SU-DHL-6 (cell line): ENCODE measurements at regions not wholly inside any gene's neighbourhood (a gene's known extent, or its start where the extent isn't known, plus 50 kb on each side); places are given as distances from the start of the nearest gene placed in this dataset.

Experiments used
- H2AFZ ChIP-seq: fragments of 200-600 bp; sonication (generic); 2 replicates; pipeline ENCODE4 v1.6.1; 2014; ENCODE audit warnings: low read depth, mild to moderate bottlenecking, moderate library complexity, mixed read lengths, antibody characterized with exemption, low read length; ENCODE audit not compliant: severe bottlenecking
- H3F3A ChIP-seq: fragments of 200-600 bp; shearing (Covaris generic); 2 replicates; pipeline ENCODE4 v1.6.0; 2016; ENCODE audit warnings: antibody characterized with exemption, mild to moderate bottlenecking; ENCODE audit not compliant: insufficient read depth
- H3K27ac ChIP-seq: fragments of 200-600 bp; sonication (generic); 2 replicates; pipeline ENCODE4 v1.5.1; 2016; ENCODE audit warnings: low read depth, mild to moderate bottlenecking, low read length, moderate library complexity, mixed read lengths
- H3K27me3 ChIP-seq: fragments of 200-600 bp; sonication (generic), shearing (Covaris generic); 2 replicates; pipeline ENCODE4 v1.6.0; 2014; ENCODE audit warnings: mild to moderate bottlenecking, low read length
- H3K36me3 ChIP-seq: fragments of 200-600 bp; sonication (generic); 2 replicates; pipeline ENCODE4 v1.6.1; 2014; ENCODE audit warnings: mild to moderate bottlenecking, low read length, mixed read lengths
- H3K4me2 ChIP-seq: fragments of 300-600, 200-600 bp; shearing (Covaris generic), sonication (generic); 2 replicates; pipeline ENCODE4 v1.6.0; 2014; ENCODE audit warnings: low read length, low read depth, mild to moderate bottlenecking; ENCODE audit not compliant: poor library complexity, severe bottlenecking
- H3K4me3 ChIP-seq: fragments of 200-600 bp; sonication (generic); 2 replicates; pipeline ENCODE4 v1.5.1; 2014; ENCODE audit warnings: antibody characterized with exemption, low read length, mild to moderate bottlenecking, mixed read lengths; ENCODE audit not compliant: insufficient read depth, poor library complexity, severe bottlenecking
- H3K79me2 ChIP-seq: fragments of 200-600 bp; sonication (generic); 2 replicates; pipeline ENCODE4 v1.6.1; 2014; ENCODE audit warnings: mild to moderate bottlenecking, low read length, moderate library complexity; ENCODE audit not compliant: insufficient read depth
- H3K9ac ChIP-seq: fragments of 200-600 bp; sonication (generic); 2 replicates; pipeline ENCODE4 v1.7.0; 2014; ENCODE audit warnings: mild to moderate bottlenecking, low read length
- H3K9me2 ChIP-seq: fragments of 200-600 bp; sonication (generic); replicated peaks from 2 replicates; pipeline ENCODE4 v1.6.1; 2014; ENCODE audit warnings: low read length; ENCODE audit not compliant: insufficient read depth
- H3K9me3 ChIP-seq: fragments of 200-600 bp; sonication (generic); 2 replicates; pipeline ENCODE4 v1.6.1; 2014; ENCODE audit warnings: low read length, mixed read lengths; ENCODE audit not compliant: insufficient read depth
- H4K20me1 ChIP-seq: fragments of 200-600 bp; sonication (generic); 2 replicates; pipeline ENCODE4 v1.6.1; 2014; ENCODE audit warnings: low read depth, mild to moderate bottlenecking, antibody characterized with exemption, low read length, moderate library complexity, mixed read lengths
- EZH2phosphoT487 ChIP-seq: fragments of 200-600 bp; sonication (generic), shearing (Covaris generic); conservative IDR thresholded peaks from 2 replicates; pipeline ENCODE4 v1.6.1; 2018; ENCODE audit warnings: mild to moderate bottlenecking, antibody characterized with exemption, low read length, moderate library complexity, mixed read lengths
- TF ChIP-seq, protein P1 (sequence below): fragments of 200-600 bp; sonication (generic); IDR thresholded peaks from one replicate; pipeline ENCODE4 v1.5.1; 2017; ENCODE audit warnings: antibody characterized with exemption, mild to moderate bottlenecking, low read length, moderate library complexity; ENCODE audit not compliant: insufficient read depth, poor library complexity, severe bottlenecking

DNA sequence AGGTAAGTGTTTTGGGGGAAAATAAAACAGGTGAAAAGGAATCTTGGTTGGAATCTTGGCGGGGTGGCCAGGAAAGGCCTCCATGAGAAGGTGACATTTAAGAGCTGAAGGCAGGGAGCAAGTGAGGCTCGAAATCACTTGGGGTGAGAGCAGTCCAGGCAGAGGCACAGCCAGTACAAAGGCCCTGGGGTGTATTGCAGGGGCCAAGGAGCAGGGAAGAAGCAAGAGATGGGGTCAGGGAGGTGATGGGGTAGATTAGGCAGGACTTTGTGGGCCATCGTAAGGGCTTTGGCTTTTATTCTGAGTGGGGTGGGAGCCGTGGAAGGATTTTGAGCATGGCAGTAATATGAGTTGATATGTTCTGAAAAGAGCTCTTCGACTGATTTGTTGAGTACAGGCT lies 551.1 kb downstream of the MN1 start:
- Histone ChIP-seq H3K36me3 (no peaks in the 10 kb centered on the region), H3F3A (no peaks in the 10 kb centered on the region), H3K79me2 (no peaks in the 10 kb centered on the region), H3K27me3 (no peaks in the 10 kb centered on the region), H3K27ac (no peak overlapping the region), H3K4me2 (no peak overlapping the region), H3K9me2 (no peaks in the 10 kb centered on the region), H3K4me3 (no peak overlapping the region), H3K9me3 (0 out of 2 replicates have a peak, but pooled peaks cover under 1% of the 10 kb centered on the region), H4K20me1 (no peaks in the 10 kb centered on the region), H2AFZ (no peak overlapping the region), H3K9ac (no peak overlapping the region)
- TF ChIP-seq, protein P1, sequence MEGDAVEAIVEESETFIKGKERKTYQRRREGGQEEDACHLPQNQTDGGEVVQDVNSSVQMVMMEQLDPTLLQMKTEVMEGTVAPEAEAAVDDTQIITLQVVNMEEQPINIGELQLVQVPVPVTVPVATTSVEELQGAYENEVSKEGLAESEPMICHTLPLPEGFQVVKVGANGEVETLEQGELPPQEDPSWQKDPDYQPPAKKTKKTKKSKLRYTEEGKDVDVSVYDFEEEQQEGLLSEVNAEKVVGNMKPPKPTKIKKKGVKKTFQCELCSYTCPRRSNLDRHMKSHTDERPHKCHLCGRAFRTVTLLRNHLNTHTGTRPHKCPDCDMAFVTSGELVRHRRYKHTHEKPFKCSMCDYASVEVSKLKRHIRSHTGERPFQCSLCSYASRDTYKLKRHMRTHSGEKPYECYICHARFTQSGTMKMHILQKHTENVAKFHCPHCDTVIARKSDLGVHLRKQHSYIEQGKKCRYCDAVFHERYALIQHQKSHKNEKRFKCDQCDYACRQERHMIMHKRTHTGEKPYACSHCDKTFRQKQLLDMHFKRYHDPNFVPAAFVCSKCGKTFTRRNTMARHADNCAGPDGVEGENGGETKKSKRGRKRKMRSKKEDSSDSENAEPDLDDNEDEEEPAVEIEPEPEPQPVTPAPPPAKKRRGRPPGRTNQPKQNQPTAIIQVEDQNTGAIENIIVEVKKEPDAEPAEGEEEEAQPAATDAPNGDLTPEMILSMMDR = no peak
- no peak for TF ChIP-seq EZH2phosphoT487

DNA sequence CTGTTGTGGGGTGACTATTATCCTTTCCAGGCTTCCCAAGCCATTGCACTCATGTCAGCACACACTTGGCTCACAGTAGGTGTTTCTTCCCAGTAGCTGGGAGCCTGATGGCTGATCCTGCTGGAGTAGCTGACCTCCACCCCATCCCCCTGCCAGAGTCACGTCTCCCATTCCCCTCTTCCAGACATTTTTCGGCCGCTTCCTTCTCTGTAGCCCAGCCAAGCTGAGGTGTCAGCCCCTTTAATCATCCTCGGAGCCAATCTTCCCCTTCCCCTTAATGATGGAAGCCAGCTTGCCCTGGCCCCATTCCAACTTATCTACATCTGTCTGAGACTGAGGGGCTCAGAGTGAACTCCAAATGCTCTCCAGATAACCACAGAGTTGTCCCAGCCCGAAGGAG lies 550.7 kb downstream of the MN1 start:
- 0 out of 2 replicates have a peak, but pooled peaks cover 6% of the 10 kb centered on the region for H3K9me3 ChIP-seq
- H4K20me1 ChIP-seq = no peaks in the 10 kb centered on the region

DNA sequence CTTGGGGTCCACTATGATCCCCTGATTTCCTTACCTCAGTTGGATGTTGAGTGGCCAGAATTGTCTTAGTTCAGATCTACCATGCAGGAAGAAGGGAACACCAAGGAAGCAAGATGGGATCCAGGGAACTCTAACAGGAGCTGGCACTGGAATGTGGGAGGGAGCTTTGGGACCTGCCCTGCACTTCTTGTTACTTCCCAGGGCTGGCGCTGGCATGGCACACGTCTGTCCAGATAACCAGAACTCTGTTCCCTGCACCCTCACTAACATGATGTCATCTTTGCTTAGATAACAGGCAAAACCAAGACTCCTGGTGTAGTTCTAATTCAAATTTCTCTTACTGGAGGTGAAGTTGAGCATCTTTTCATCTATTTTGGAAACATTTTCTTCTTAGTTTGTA lies 550.0 kb downstream of the MN1 start:
- Histone ChIP-seq H3K27me3 (no peaks in the 10 kb centered on the region), H2AFZ (no peak overlapping the region), H3K9me2 (no peaks in the 10 kb centered on the region), H3K9ac (no peak overlapping the region), H4K20me1 (no peaks in the 10 kb centered on the region), H3F3A (no peaks in the 10 kb centered on the region), H3K4me3 (no peak overlapping the region), H3K4me2 (no peak overlapping the region), H3K27ac (no peak overlapping the region), H3K79me2 (no peaks in the 10 kb centered on the region), H3K9me3 (0 out of 2 replicates have a peak, but pooled peaks cover 6% of the 10 kb centered on the region), H3K36me3 (no peaks in the 10 kb centered on the region)
- no peak for TF ChIP-seq EZH2phosphoT487
- TF ChIP-seq, protein P1 = no peak

More for the DNA sequence above, 550.7 kb downstream of the MN1 start:
- H2AFZ ChIP-seq = no peak overlapping the region
- H3K9ac ChIP-seq = no peak overlapping the region
- TF ChIP-seq EZH2phosphoT487 = no peak
- TF ChIP-seq, protein P1 = no peak
- no peaks in the 10 kb centered on the region for H3K27me3 ChIP-seq
- H3K4me2 ChIP-seq = no peak overlapping the region
- no peaks in the 10 kb centered on the region for H3K9me2 ChIP-seq
- no peak overlapping the region for H3K4me3 ChIP-seq
- H3K36me3 ChIP-seq = no peaks in the 10 kb centered on the region
- H3K27ac ChIP-seq = no peak overlapping the region
- H3K79me2 ChIP-seq = no peaks in the 10 kb centered on the region
- no peaks in the 10 kb centered on the region for H3F3A ChIP-seq
